ENCODE measurements at regions not wholly inside any gene's neighbourhood (a gene's known extent, or its start where the extent isn't known, plus 50 kb on each side); places are given as distances from the start of the nearest gene placed in this dataset.

DNA sequence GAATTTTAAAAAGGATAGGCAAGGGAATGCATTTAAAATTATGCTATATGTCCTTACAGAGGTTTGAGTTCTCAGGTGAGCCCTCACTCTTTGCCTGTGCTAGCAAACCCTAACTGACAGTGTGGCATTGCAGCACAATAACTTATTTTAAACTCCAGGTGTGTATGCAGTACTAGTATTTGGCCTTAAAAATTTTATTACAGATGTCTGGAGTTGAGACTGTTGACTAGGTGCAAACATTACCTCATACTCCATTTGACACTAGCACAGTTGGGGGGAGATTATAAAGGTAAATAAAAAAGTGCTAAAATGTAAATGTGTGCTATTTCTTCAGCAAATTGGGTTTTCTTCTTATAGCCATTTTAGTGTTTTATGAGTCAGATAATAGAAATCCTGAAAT lies 407.7 kb downstream of the SH3GL2 start:
- Histone ChIP-seq H3K4me3 (replicated peaks in 1 of 3; ENCODE audit: insufficient read depth in 1 of 3, low read depth in 1 of 3, low read length in 3 of 3) (no peak overlapping the region), H4K20me1 (replicated peaks; ENCODE audit: control insufficient read depth, extremely low read depth, insufficient read depth, low read length) (no peaks in the 10 kb centered on the region), H3K36me3 (ENCODE audit: control insufficient read depth in 2 of 2, extremely low read depth in 1 of 2, insufficient read depth in 2 of 2, low read length in 2 of 2) (no peaks in the 10 kb centered on the region), H3K9me1 (replicated peaks; ENCODE audit: control insufficient read depth, extremely low read depth, insufficient read depth, low read length) (no peaks in the 10 kb centered on the region), H3K9ac (replicated peaks; ENCODE audit: extremely low read depth, insufficient read depth, low read length) (no peak overlapping the region), H3K27me3 (ENCODE audit: control insufficient read depth in 2 of 2, insufficient read depth in 2 of 2, low read length in 2 of 2) (no peaks in the 10 kb centered on the region), H3K4me2 (ENCODE audit: insufficient read depth, low read length) (no peak overlapping the region), H2AFZ (ENCODE audit: low read depth, low read length) (no peak overlapping the region), H3K27ac (ENCODE audit: insufficient read depth, low read depth, low read length) (no peak overlapping the region), H3K79me2 (ENCODE audit: control insufficient read depth, insufficient read depth, low read length) (no peaks in the 10 kb centered on the region), H3K9me3 (replicated peaks; ENCODE audit: control insufficient read depth, insufficient read depth, low read length) (no peaks in the 10 kb centered on the region), H3K4me1 (ENCODE audit: control insufficient read depth, extremely low read depth, insufficient read depth, low read length) (no peaks in the 10 kb centered on the region)
- dilution Hi-C loops (cut with MboI; ENCODE audit: extremely low pct_ligation_motif_present, low sequenced_read_pairs): no loop called here
- DNase-seq (ENCODE audit: low read depth, low spot score) (no peak), FAIRE-seq (no peak)
- ChIA-PET POLR2A (no interaction called here), CTCF (no interaction called here)
- TF ChIP-seq, protein P1, sequence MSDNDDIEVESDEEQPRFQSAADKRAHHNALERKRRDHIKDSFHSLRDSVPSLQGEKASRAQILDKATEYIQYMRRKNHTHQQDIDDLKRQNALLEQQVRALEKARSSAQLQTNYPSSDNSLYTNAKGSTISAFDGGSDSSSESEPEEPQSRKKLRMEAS (IDR thresholded peaks at IDR 0.05; ENCODE audit: insufficient read depth, insufficient read length): no peak
- no peak for TF ChIP-seq POLR2A (IDR thresholded peaks at IDR 0.05; ENCODE audit: low read depth, low read length)
- TF ChIP-seq MYC (IDR thresholded peaks at IDR 0.05; ENCODE audit: low read depth, low read length): no peak
- no peak for TF ChIP-seq FOS (IDR thresholded peaks at IDR 0.05; ENCODE audit: borderline replicate concordance, insufficient read depth, low read length)
- TF ChIP-seq, protein P2, sequence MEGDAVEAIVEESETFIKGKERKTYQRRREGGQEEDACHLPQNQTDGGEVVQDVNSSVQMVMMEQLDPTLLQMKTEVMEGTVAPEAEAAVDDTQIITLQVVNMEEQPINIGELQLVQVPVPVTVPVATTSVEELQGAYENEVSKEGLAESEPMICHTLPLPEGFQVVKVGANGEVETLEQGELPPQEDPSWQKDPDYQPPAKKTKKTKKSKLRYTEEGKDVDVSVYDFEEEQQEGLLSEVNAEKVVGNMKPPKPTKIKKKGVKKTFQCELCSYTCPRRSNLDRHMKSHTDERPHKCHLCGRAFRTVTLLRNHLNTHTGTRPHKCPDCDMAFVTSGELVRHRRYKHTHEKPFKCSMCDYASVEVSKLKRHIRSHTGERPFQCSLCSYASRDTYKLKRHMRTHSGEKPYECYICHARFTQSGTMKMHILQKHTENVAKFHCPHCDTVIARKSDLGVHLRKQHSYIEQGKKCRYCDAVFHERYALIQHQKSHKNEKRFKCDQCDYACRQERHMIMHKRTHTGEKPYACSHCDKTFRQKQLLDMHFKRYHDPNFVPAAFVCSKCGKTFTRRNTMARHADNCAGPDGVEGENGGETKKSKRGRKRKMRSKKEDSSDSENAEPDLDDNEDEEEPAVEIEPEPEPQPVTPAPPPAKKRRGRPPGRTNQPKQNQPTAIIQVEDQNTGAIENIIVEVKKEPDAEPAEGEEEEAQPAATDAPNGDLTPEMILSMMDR (IDR thresholded peaks at IDR 0.05; ENCODE audit: extremely low read depth in 1 of 2, insufficient read depth in 1 of 2, low read depth in 1 of 2, low read length in 2 of 2): no peak
- TF ChIP-seq POLR2AphosphoS5 (IDR thresholded peaks at IDR 0.05; ENCODE audit: insufficient read depth, low read depth, low read length): no peak
- no peak for TF ChIP-seq EZH2 (IDR thresholded peaks at IDR 0.05; ENCODE audit: borderline replicate concordance, low read depth, low read length, severe bottlenecking)
- TF ChIP-seq GATA2 (IDR thresholded peaks at IDR 0.05; ENCODE audit: insufficient read depth, insufficient read length, low read depth, low read length): no peak
- no peak for TF ChIP-seq JUN (IDR thresholded peaks at IDR 0.05; ENCODE audit: borderline replicate concordance, insufficient read depth, insufficient read length, low read depth)
- intact Hi-C loops (cut with micrococcal nuclease): loop anchor here (10.0 kb wide), 1 partner anchor 548 kb away; no protein-coding TSS in a partner anchor
- BruUV-seq (replicated peaks): no TSS peak
